Fibroblast of skin of back (primary cell): ENCODE measurements at regions not wholly inside any gene's neighbourhood (a gene's known extent, or its start where the extent isn't known, plus 50 kb on each side); places are given as distances from the start of the nearest gene placed in this dataset.

Source experiments
- DNase-seq: peaks from one replicate; pipeline ENCODE4 v3.0.0-alpha.2; 2013

- no peak for DNase-seq
Measured at GRCh38 chr14:27006570-27006969, 408.7 kb upstream of the NOVA1 start.

DNA sequence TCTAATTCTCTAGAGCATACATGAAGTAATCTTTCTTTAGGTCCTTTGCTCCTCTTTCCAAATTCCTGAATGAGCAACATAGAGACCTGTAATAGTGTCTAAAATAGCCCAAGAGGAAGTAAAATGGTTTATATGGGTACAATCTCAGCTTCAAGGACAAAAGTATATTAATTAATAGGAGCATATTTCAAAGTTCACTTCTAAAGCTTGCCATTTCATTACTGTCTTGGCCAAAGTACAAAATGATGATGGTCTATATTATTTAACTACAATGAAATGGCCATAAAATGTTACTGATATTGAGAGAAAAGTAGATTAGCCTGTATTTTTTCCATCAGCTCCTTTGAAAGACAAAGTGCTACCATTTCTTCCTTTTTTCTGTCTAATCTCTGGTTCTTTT, 410.4 kb upstream of the NOVA1 start:
- DNase-seq: no peak

GRCh38 chr14:27012641-27013040, 414.8 kb upstream of the NOVA1 start:
- no peak for DNase-seq

GRCh38 chr14:27013678-27014077, 415.8 kb upstream of the NOVA1 start:
- no peak for DNase-seq

- DNase-seq: no peak
Measured at GRCh38 chr14:27015065-27015464, 417.2 kb upstream of the NOVA1 start.

GRCh38 chr14:27025648-27026047, 427.8 kb upstream of the NOVA1 start:
- no peak for DNase-seq

DNA sequence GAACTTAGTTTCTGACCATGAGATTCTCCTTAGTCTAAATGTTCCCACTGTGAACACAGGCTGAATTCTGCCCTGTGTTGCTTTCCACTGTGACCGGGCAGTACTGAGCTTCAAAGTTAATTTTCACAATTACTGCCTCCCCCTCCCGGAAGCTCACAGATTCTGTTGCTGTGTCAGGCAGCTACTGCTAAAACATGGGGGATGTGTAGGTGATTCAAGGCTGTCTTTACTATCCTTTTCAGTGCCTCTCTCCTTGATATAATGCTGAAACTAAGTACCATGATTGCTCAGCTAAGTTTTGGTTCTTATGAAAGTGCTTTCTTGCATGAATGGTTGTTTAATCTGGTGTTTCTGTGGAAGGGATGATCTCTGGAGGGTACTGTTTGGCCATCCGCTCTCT, 428.3 kb upstream of the NOVA1 start:
- no peak for DNase-seq

DNA sequence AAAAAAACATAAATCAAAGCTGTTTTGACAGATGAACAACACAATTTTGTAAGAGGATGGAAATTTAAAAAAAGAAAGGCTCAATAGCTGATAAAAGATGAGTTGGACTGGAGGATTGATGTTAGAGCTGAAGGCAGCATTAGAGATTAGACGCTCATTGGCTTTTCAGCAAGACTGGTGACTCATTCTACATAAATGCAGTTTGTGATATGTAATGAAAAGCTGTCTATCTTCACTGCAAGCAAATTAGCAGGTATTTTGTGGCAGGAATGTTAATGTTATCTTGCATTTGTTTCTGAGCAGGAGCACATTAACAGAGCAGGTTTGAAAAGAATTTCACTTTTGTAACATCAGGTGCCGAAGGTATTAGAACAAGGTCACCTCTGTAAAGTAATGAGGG, 442.7 kb upstream of the NOVA1 start:
- no peak for DNase-seq

DNA sequence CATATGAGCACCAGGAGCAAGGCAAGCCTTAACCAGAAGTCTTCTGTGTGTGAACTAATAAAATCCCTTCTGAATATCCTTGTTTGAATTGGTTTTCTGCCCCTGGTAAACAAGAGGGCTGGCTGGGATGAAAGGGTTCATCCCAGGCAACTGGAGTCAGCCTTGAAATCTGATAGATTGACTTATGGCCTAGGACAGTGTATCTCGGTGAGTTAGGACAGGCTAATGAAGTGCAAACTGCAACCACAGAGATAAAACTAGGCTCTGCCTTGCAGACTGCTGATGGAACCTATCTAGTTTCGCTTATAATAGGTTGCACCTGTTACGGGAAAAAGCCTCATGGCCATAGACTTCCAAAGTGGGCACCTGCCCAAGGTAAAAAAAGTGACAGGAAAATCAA, 451.9 kb upstream of the NOVA1 start:
- no peak for DNase-seq

GRCh38 chr14:27050208-27050607, 452.4 kb upstream of the NOVA1 start:
- DNase-seq: no peak

DNA sequence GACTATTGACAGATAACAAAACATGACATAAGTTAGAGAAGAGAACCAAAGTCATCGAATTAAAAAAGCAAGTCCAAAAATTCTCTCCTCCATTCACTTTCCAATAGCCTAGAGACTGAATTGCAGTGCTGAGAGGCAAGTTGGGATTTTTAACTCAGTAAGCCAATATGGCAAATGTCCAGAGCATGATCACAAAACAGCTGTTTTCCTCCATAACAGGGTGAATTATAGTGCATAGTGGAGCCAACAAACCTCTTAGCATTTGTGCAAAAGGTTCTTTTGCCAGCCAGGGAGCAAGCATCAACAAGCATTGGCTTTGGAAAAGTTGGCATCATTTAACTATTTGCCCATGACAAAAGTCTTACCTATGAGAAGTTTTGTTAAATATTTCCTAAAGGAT, 458.8 kb upstream of the NOVA1 start:
- DNase-seq: no peak

DNA sequence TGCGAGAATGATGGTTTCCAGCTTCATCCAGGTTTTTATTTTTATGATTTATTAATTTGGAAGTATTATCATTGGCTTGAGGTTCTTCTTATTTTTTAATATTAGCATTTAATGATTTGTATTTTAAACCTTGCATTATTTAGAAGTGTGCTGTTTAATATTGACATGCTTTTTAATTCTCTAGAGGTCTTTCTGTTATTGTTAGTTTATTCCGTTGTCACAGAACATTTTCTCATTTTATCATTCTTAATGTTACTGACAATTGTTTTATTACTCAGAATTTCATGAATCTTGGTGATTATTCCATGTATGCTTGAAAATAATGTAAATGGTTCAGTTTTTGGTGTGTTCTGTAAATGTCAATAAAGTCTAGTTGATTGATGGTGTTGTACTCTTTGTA, 463.5 kb upstream of the NOVA1 start:
- DNase-seq: no peak

DNA sequence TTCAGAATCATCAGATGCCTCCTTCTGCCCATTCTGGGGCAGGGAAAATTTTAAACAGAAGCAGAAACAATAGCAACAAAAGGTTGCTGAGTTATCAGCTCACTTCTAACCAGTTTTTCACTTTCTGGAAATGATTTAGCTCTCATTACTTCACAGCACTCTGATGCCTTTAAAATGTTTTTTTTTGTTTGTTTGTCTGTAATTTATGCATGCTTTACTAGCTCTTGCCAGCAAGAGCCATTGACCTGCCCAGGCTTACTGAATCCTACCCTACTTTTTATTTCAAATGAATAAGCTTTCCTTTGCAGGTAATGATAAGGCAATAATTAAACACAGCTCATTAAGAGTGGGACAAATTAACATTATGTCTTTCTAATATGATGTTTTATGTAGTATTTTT, 466.1 kb upstream of the NOVA1 start:
- DNase-seq: no peak

DNA sequence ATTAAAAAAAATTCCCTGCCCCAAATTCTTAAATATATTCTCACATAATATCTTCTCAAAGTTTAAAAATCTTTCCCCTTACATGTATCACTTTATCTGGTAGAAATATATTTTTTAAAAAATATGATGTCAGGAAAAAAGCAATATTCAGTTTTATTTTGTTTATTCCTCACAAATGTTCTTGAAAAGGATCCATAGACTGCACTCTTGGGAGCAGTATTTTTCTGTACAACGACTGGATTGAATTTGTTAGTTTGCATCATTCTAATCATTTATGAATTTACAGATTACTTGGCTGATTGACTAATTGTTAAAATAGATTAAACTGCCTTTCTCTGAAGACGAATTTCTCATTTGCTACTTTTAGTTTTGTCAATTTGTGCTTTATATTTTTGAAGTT, 468.1 kb upstream of the NOVA1 start:
- DNase-seq: no peak

GRCh38 chr14:27067961-27068360, 470.1 kb upstream of the NOVA1 start:
- no peak for DNase-seq

GRCh38 chr14:27072589-27072988, 474.8 kb upstream of the NOVA1 start:
- no peak for DNase-seq

DNA sequence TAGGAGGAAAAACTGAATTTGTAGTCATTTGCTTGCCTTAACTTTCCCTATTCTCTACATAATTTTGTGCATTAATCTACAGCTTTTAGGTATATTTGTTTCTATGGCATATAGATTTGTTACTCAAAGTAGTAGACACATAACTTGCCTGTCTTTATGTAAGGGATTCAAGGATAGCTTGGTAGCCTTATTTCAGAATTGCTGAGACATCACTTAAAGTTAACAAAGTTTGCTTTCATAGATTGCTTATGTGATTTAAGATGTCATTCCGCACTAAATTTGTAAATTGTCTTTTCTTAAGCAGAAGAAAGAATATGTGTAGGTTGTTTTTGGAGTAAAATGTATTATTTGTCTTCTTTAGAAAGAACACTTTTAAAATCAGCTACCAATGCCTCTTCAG, 477.7 kb upstream of the NOVA1 start:
- DNase-seq: no peak

DNA sequence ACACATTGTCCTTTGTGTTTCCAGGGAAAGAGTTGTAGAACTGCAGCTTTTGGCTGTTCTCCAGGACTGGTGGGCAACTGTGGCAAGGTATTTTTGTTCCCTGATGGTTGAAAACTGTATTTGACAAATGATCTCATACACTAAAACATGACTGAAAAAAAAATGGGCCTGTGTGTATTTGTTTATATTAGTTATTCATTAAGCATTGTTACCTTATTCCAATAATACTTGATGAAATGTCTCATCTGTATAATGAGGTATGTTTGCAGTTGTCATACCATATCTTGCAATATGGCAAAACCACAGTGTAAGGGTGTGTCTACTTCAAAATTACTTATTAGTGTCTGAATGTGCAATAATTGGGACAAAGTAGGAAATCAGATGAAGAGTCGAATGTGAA, 479.4 kb upstream of the NOVA1 start:
- no peak for DNase-seq

DNA sequence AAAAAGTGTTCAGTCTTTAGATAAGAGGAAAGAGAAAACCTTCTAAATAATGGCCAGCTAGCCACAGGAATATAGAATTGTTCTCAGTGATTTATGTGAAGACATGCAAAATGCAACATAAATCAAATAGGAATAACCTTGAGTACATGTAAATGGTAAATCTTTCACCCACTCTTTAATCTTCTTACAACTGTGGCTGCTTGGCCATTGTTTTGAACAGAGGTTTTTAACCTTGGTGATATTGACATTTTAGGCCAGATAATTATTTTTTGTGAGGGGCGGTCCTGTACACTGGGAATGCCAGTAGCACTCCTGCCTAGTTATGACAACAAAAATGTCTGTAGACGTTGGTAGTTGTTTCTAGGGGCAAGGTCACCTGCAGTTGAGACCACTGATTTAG, 479.9 kb upstream of the NOVA1 start:
- no peak for DNase-seq

- DNase-seq: peak; percentile 58
Measured at GRCh38 chr14:27078191-27078590, 480.4 kb upstream of the NOVA1 start.

DNA sequence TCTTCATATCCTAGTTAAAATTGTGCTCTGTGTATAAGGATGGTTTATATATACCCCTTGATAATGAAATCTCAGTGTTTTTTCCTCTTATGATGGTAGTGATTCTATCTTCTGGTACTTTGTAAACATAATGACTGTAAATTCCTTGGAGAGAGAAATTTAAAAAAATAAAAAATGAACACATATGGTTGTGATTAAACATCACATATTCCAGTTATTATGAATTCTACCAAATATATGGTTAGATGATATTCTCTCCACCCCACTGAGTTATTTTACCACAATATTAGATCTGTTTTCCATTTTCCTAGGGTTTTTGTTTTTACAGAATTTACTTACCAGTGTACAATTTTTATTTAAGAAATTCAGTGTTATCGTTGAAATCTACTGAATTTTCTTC, 481.9 kb upstream of the NOVA1 start:
- peak; percentile 27 for DNase-seq

GRCh38 chr14:27085500-27085899, 487.7 kb upstream of the NOVA1 start:
- DNase-seq: no peak

GRCh38 chr14:27090716-27091115, 492.9 kb upstream of the NOVA1 start:
- no peak for DNase-seq

DNA sequence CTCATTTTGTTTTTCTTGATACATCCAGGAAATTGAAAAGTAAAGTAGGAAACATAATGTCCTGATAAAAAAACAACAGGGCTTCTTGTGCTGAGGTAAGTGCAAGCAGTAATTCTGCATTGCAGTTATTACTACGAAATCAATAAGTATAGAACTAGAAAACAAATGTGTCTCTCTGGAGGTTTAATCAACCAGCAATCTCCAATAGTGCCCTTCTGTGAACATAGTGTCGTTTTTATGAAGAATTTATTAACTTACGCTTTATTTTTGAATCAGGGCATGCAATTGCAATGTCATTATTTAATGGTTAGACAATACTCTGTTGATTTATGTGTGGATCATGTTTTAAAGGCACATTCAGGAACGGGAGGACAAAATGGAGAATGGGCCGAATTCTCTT, 494.1 kb upstream of the NOVA1 start:
- DNase-seq: no peak

- peak; percentile 1 for DNase-seq
Measured at GRCh38 chr14:27096091-27096490, 498.3 kb upstream of the NOVA1 start.

GRCh38 chr14:27098451-27098850, 500.6 kb upstream of the NOVA1 start:
- DNase-seq: no peak
